Mammary epithelial cell (primary cell): ENCODE measurements at regions not wholly inside any gene's neighbourhood (a gene's known extent, or its start where the extent isn't known, plus 50 kb on each side); places are given as distances from the start of the nearest gene placed in this dataset.

Experiments used
- CTCF ChIP-seq, 2 donors: IDR thresholded peaks in 1 of 2; conservative IDR thresholded peaks in 1 of 2; 2 replicates each; pipeline ENCODE4 v1.5.1; 2011 to 2012; ENCODE audit warnings: inconsistent platforms in 2 of 2, low read length in 2 of 2, mild to moderate bottlenecking in 2 of 2, control low read depth in 1 of 2, low read depth in 1 of 2; ENCODE audit not compliant: insufficient read depth in 1 of 2; ENCODE audit errors: extremely low read depth in 1 of 2
- EZH2 ChIP-seq: IDR thresholded peaks from 2 replicates; pipeline ENCODE4 v1.6.1; 2012; ENCODE audit warnings: low read length, inconsistent platforms, borderline replicate concordance

GRCh38 chr15:39285071-39285470 lies 295.8 kb upstream of the THBS1 start:
- no peak for TF ChIP-seq CTCF (conservative IDR thresholded peaks at IDR 0.05 in 1 of 2, IDR thresholded peaks at IDR 0.05 in 1 of 2; ENCODE audit: extremely low read depth in 1 of 2, insufficient read depth in 1 of 2, low read depth in 1 of 2, low read length in 2 of 2)
- no peak for TF ChIP-seq EZH2
